NCI-H1436 (cell line): ENCODE measurements at regions not wholly inside any gene's neighbourhood (a gene's known extent, or its start where the extent isn't known, plus 50 kb on each side); places are given as distances from the start of the nearest gene placed in this dataset.

ENCODE experiments used
- DNase-seq: peaks from one replicate; lab custom pipeline; 2025; lab: John Stamatoyannopoulos, UW

DNA sequence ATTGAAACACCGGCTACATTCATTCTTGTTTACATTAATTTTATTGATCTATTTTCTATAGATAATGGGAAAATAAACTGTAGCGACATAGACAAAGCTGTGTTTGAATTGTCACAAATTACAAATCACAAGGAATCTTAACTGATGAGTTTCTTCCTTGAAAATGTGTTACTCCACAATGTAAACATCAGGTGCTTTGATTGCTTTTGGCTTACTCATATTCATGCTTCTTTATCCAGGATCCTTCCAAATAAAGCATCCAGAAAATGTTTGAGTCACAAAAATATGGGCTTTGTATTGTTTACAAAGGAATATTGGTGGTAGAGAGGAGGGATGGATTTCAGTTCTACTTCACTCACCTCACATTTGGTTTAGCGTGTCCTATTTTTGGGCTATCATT lies 64.0 kb downstream of the BMP2 start:
- no peak for DNase-seq

DNA sequence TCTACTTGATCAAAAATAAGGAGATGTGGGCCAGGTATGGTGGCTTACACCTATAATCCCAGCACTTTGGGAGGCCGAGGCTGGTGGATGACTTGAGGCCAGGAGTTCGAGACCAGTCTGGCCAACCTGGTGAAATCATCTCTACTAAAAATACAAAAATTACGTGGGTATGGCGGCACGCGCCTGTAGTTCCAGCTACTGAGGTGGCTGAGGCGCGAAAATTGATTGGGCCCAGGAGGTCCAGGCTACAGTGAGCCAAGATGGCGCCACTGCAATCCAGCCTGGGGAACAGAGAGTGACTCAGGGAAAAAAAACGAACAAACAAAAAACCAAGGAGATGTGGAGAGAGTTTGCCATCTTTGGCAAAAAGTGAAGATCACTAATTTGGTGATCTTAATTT lies 65.3 kb downstream of the BMP2 start:
- no peak for DNase-seq

DNA sequence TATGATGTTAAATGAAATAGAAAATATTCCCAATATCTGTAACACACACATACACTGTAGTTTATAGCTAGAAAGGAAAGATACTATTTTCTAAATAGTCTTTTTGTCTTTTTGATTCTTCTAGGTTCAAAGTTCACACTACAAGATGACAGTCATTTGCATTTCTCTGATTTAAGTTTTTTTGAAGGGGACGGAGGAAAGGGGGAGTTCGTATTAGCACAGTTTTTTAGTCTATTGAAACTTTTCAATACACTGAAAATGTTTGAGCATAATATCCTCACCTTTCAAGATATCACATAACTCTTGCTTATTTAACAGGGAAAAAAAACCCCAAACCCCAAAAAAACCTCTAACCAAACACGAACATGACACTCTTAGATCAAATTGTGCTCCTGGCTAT lies 68.1 kb downstream of the BMP2 start:
- no peak for DNase-seq

DNA sequence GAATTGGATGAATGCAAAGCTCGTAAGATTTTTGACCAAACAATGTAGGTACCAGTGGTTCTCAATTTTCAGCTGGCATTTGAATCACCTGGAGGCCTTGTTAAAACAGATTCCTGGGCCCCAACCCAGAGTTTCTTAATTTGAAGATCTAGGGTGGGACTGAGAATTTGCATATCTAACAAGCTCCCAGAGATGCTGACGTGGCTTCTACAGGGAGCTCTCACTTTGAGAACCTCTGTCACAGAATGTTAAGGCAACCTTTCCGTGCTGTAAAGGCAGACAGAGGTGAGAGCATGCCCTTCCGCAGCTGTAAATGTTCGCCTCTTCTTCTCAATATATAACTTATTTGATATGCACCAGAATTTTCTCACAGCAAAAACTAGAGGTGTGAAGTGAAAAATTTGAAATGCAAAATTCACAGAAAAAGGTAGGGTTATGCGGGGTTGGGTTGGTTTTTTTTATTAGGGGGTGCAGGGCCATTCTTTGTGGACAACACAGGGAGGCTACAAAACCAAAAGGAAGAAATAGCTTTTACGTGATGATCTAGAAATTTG lies 69.4 kb downstream of the BMP2 start:
- DNase-seq, result no peak

DNA sequence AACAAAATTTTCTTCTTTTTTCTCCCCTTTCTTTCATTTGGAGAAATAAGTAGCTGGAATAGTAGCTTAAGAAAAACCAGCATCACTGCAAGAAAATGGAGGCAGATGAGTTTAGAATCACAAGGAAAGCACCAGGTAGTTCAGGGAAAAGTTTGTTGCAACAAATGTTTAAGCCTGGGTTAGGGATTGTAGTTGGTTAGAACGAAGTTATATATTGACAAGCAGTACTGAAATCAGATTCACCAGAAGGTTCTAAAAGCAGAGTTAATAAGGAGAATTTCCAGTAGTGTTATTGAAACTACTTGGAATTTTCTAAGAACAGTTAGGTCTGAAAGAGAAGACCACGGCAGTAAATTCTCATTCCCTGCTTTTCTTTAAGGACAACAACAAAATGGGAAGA lies 70.2 kb downstream of the BMP2 start:
- no peak for DNase-seq

DNA sequence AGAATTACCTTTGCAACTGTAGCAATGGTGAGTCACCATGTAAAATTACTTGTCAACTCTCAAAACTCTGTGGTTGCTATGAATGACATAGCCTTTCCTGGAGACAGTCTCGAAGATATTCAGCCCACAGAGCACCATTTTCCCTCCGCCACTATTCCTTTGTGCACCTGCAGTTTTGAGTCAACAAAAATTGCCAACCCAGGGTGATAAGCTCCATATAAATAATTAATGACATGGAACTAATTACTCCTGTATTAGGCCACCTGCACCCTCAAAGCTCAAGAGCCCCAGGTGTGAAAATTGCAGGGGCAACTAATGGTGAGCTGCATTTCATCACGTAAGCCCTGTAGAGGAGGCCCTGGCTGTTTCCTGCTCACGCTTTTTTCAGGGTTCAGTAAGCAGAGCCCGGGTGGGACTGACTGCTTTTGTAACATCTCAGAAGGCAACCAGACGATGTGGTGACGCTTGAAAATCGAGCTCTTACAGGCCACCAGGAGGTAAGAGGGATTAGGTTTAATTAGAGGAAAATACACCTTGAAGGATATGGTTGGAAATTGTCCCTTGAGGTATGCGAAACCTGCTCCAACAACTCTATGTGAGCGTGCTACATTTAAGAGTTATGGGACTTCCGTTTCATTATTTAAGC lies 70.8 kb downstream of the BMP2 start:
- no peak for DNase-seq

DNA sequence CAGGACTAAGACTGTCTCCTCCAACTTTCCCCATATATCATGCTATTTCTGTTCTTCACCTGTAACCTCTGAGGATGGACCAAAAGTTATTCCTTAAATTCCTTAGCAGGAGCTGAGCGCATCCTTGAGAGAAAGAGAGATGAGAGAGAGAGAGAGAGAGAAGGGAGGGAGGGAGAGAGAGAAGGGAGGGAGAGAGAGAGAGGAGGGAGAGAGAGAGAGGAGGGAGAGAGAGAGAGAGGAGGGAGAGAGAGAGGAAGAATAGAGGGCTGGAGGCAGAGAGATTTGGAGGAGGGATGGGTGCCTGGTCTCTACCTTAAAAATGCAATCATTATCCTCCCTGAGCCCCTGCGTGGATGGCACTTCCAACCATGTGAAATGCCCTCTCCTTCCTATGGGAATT lies 73.6 kb downstream of the BMP2 start:
- DNase-seq, result no peak

DNA sequence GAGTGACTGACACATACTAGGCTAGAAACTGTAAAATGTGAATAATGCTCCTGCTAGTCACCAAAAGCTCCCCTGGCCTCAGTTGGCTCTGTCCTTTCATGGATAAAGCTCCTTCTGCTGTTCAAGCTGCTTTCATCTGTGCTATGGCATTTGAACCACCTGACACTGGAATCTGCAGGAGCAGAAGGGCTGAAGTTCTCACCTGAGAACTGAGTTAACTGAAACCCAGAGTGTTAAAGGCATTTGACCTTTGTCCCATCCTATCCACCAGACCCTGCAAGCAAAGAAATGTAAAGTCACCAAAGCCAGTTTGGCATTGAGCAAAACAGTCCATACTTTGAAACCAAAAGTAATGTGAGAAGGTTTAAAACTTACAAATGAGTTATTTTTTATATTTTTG lies 77.7 kb downstream of the BMP2 start:
- DNase-seq, result no peak

DNA sequence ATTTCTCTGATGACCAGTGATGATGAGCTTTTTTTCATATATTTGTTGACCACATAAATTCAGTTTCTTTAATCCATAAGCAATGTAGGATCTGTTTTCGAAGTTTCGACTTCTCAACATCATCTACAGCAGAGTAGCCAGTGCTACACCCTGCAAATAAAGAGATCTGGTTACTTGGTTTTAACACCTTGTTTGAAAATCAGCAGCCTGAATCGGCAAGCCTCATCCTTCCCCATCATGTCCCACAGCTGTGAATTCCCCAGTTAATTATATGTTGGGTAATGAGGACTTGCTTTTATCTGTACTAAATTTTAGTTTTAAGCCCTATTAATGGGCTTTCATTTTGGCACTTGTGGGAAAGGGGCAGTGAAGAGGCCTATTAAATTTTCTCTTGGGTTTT lies 80.6 kb downstream of the BMP2 start:
- DNase-seq, result no peak

DNA sequence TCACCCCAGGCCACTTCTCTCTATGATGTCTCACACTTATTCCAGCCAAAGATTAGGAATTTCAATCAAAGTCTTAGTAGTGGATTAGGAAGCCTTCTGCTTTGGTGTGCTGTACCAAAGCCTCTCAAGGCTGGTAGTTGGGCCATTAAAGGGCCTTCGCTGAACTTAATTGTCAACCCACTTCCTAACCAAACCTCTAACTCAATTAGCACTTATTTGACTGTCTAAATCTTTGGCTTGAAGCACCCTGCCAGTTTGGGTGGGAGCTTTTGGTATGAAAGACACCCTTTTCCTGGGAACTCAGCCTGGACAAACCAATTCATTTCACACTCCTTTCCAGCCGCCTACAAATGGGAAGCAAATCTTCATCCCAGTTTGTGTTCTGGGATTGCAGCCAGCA lies 81.5 kb downstream of the BMP2 start:
- no peak for DNase-seq

DNA sequence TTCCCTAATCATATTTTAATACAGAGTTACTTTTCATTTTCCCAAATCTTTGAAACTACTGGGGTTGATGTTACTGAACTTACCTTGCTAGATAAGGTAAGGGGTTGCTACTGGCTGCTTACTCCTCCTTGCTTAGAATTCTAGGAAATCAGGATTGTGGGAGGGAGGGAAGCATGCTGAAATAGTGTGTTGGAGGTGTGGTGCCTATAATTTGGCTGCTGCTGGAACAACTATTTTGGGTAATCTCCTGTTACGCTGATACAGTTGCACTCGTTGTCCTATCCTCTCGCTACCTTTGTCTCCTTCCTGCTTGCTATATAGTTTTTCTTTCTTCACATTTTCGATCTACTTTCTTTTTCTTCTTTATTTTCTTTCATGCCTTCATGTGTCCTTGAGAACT lies 83.7 kb downstream of the BMP2 start:
- DNase-seq, result no peak

DNA sequence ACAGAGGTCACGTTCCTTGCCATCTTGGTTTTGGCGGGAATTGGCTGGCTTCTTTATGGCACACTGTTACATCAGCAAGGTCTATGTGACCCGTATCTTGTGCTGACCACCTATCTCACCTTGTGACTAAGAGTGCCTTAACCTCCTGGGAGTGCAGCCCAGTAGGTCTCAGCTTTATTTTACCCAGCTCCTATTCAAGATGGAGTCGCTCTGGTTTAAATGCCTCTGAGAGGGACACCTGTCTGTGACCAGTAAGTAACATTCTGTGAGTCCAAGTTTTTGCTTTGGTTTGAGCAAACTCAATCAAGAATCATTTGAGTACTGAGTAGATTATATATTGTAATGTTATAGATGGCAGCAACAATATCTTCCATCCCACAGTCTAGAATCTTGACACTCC lies 85.0 kb downstream of the BMP2 start:
- no peak for DNase-seq

DNA sequence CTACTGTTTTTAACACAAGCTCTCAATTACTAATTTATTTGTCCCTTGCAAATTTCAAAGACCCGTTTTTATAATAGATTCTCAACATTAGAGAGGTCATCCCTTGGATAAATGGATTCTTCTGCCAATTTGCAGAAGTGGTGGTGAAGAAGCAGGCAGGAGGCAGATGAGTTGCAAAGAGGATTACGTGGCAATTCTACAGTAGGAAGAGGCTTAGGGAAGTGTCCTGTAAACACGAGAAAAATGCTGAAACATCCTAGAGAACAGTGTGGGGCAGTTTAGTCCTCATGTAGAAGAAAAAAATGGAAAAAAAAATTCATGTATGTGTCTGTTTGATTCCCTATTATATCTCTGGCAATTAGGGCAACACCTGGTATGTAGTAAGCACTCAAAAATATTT lies 87.6 kb downstream of the BMP2 start:
- DNase-seq, result no peak

DNA sequence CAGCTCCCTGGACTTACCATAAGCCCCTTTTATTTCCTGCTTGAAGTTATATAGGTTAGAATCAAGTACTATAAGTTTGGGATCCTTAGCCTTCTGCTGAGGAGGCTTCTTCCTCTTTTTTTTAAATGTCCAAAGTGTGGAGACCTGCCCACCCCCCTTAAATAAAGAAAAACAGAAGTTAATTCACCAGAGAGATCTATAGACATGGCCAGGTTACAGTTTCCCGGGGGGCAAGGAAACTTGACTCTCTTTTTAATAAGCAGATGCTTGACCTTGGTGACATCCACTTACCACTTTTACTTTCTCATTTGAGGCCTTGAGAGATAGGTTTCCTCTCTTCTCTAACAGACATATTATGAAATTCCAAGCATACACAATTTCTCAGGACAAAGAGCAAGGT lies 88.3 kb downstream of the BMP2 start:
- no peak for DNase-seq

DNA sequence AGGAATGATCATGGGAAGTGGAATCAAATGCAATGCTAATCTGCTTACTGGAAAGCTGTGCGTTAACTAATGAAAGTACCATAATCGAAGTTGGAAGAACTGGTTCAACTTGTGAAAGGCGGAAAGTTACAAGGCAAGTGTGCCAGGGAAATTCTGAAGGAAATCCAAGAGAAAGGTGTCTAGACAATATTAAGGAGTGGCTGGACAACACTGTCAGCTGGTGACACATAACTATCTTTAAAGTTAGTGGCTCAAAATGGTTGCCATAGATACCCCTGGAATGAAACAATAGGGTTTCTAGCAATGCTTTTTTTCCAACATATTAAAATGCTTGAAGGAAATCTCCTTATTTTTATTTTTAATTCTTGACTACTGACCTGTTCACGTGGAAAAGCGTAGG lies 90.4 kb downstream of the BMP2 start:
- DNase-seq, result no peak

DNA sequence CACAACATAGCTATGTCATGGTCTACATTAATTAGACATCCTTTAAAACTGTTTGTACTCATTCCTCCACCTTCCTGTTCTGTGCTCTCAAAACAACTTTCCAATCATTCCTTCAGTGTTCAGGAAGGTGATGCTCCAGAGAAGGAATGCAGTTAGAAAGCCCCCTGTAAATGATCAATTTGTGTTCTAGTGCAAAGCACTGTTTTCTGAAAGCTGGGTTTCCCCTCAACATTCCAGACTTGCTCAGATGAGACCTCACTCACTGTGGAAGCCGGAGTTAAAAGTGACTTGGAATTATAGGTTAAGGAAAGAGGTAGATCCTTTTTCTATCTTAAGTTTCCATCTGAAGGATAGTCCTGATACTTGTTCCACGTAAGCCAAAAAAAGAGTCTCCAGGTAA lies 95.9 kb downstream of the BMP2 start:
- DNase-seq, result no peak

DNA sequence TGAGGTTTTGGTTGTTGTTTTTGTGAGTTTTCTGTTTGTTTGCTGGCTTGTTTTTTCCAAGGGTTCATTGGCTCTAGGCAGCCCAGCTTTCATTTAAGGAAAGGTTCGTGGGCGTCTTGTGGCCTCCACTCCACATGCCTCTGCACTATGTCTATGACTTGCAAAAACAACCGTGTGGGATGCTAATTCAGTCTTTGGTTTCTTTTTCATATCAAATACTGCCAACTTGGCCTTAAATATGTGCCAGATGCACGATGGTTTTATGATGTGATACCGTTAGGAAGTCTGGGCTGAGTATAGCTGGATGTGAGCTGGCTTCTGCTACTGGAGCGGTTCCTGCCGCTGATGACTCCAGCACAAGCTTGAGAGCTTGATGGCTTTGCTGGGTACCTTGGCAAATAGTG lies 96.3 kb downstream of the BMP2 start:
- no peak for DNase-seq

DNA sequence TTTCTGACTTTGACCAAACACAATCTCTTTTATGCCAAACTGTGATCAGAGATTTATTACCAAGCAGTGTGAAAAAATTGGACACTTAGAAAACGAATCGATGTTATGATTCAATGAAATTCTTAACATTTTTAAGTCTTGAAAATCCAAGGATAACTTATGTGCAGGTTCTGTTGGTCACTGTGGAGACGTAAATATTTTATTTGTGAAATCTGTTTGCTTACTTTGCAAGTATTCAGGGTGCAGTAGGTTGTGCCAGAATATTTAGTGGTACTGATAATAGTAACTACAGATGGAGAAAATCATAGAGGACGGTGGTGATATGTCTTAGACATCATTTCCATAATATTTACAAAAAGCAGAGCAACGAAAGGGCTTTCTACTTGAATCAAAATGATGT lies 97.3 kb downstream of the BMP2 start:
- no peak for DNase-seq

DNA sequence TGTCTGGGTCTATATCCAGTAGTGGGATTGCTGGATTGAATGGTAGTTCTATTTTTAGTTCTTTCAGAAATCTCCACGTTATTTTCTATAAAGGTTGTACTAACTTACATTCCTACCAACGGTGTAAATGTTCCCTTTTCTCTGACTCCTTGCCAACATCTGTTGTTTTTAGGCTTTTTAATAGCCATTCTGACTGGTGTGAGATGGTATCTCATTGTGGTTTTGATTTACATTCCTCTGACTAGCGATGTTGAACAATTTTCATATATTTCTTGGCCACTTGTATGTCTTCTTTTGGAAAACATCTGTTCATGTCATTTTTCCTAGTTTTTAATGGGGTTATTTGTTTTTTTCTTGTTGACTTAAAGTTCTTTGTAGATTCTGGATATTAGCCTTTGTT lies 99.3 kb downstream of the BMP2 start:
- DNase-seq, result no peak

DNA sequence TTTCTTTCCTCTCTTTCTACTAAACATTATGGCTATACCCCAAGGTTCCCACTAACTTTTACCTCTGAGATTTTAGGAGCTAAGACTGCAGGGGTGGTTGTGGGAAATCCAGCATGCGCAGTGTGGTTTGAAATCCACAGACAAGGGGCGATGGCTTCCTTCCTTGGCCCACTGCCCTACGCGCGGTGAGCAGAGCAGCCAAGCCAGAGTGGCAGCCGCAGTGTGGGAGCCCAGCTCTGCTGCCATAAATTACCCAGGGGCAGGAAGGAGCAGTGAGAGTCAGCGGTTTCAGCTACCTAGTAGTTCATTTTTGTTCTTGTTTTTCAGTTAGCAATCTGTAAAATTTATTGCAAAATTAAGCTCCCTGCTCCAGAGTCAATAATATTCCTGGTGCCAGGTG lies 101.4 kb downstream of the BMP2 start:
- no peak for DNase-seq

DNA sequence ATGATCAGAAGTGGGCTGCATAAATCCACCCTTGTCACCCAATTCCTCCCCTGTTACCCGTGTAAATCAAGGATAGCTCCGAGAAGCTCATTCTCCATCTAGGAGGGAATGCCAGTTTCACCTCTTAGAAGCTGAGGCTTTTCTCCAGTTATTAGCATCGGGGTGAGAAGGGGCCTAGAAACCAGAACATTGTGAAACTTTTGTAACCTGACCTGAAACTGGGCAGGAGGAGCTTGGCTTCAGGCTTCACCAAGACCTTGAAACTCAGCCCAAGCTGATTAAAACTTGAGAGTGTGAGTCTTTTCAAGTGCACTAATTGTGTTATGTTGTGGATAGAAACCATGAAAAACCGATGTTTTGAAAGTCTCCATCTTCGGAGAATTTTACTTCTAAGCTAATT lies 103.1 kb downstream of the BMP2 start:
- DNase-seq, result no peak

DNA sequence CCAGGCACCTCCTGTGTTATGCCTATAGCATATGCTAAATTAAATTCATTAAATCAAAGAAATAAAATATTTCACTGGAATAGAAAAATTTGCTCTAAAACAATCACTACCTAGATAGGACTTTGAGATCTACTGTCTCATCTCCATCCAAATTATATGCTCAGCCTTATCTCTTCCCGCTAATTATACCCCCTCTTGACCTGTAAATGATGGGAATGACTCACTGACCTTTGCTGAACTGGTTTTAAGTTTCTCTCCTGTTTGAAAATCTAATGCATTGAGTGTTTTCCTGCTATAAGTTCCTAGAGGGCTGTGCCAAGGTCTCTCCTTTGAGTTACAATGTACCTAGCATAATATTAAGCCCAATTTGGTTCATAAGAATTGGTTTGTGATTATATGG lies 110.1 kb downstream of the BMP2 start:
- no peak for DNase-seq

DNA sequence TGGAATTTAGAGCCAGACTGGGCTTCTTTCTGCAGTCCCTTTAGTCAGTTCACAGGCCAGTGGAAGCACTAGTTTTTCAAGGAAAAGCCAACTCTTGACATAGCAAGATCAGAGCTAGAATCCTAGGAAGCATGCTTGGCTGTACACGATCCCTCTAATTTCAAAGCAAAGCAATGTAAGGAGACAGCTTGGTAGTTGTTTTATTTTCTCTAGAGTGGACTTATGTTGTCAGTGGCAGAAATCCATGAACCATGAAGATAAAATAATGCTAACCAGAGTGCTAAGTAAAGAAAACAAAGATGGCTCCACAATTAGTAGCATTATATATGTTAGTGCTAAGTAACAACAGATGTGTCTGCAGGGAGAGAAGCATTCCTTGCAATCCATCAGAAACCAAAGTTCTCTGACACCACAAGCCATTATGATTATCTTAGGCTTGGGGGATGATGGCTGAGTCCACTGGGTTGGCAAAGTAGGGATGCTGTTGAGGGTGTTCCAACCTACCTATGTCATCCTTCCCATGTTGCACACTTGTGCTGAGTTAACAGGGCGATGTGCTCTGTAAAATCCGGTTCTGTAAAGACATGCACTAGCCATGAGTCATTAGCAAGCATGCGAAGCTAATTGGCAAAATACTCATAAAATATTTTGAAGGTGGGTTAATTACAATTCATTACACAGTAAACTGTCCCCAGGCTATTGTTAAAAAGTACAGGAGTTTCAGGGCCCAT lies 115.2 kb downstream of the BMP2 start:
- no peak for DNase-seq

DNA sequence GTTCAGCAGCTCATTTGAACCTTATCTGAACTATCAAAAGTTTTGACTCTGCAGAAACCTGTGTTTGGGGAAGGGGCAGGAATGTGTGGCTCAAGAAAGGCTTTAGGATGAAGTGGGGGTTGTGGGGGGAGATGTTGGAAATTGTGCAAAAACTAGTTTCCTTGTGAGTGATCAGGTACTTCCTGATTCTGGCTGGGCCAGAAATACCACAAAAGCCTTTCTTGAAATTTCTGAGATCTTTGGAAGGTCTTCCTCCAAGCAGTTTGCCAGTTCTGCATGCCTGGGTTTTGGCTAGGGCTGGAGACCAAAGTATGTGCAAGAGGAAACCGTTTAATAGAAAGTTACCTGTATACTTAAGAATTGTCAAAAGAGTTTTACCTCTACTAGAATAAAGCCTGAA lies 116.6 kb downstream of the BMP2 start:
- no peak for DNase-seq
